HG02973 (cell line): ENCODE measurements at regions not wholly inside any gene's neighbourhood (a gene's known extent, or its start where the extent isn't known, plus 50 kb on each side); places are given as distances from the start of the nearest gene placed in this dataset.
"Not testable (repeated sequence)": the region's sequence is repeated elsewhere in the genome, so short reads cannot be mapped to it uniquely, and the experiment has no call there.

ENCODE experiments used
- ATAC-seq: cut with Tn5 transposase; IDR thresholded peaks from one replicate; pipeline ENCODE4 v1.9.1; 2021; ENCODE audit warnings: moderate library complexity; ENCODE audit not compliant: unreplicated experiment

GRCh38 chr2:16226943-16227664 is 286.8 kb downstream of the MYCN start:
- ATAC-seq: no peak

GRCh38 chr2:16226381-16226780 is 286.0 kb downstream of the MYCN start:
- no peak for ATAC-seq

GRCh38 chr2:16225545-16225944 is 285.2 kb downstream of the MYCN start:
- no peak for ATAC-seq

GRCh38 chr2:16225071-16225470 is 284.7 kb downstream of the MYCN start:
- ATAC-seq: no peak

GRCh38 chr2:16224298-16225045 is 284.1 kb downstream of the MYCN start:
- ATAC-seq: no peak

GRCh38 chr2:16223841-16224177 is 283.5 kb downstream of the MYCN start:
- ATAC-seq: no peak

- ATAC-seq: no peak
Observed at GRCh38 chr2:16223161-16223840, 283.0 kb downstream of the MYCN start.

- no peak for ATAC-seq
Observed at GRCh38 chr2:16222326-16222725, 282.0 kb downstream of the MYCN start.

GRCh38 chr2:16221461-16222010 is 281.2 kb downstream of the MYCN start:
- no peak for ATAC-seq

GRCh38 chr2:16219292-16219975 is 279.1 kb downstream of the MYCN start:
- ATAC-seq: no peak

GRCh38 chr2:16218625-16219024 is 278.3 kb downstream of the MYCN start:
- ATAC-seq: no peak

- ATAC-seq: no peak
Observed at GRCh38 chr2:16218161-16218560, 277.8 kb downstream of the MYCN start.

- ATAC-seq: not testable (repeated sequence)
Observed at GRCh38 chr2:16217741-16218140, 277.4 kb downstream of the MYCN start.

- no peak for ATAC-seq
Observed at GRCh38 chr2:16217291-16217690, 276.9 kb downstream of the MYCN start.

GRCh38 chr2:16216558-16216945 is 276.2 kb downstream of the MYCN start:
- no peak for ATAC-seq

GRCh38 chr2:16215902-16216557 is 275.7 kb downstream of the MYCN start:
- ATAC-seq: no peak

GRCh38 chr2:16214861-16215260 is 274.5 kb downstream of the MYCN start:
- no peak for ATAC-seq

- ATAC-seq: no peak
Observed at GRCh38 chr2:16214391-16214790, 274.0 kb downstream of the MYCN start.

- ATAC-seq: no peak
Observed at GRCh38 chr2:16212321-16212720, 272.0 kb downstream of the MYCN start.

GRCh38 chr2:16211341-16211740 is 271.0 kb downstream of the MYCN start:
- no peak for ATAC-seq

- no peak for ATAC-seq
Observed at GRCh38 chr2:16210841-16211240, 270.5 kb downstream of the MYCN start.
